ENCODE measurements at regions not wholly inside any gene's neighbourhood (a gene's known extent, or its start where the extent isn't known, plus 50 kb on each side); places are given as distances from the start of the nearest gene placed in this dataset.

DNA sequence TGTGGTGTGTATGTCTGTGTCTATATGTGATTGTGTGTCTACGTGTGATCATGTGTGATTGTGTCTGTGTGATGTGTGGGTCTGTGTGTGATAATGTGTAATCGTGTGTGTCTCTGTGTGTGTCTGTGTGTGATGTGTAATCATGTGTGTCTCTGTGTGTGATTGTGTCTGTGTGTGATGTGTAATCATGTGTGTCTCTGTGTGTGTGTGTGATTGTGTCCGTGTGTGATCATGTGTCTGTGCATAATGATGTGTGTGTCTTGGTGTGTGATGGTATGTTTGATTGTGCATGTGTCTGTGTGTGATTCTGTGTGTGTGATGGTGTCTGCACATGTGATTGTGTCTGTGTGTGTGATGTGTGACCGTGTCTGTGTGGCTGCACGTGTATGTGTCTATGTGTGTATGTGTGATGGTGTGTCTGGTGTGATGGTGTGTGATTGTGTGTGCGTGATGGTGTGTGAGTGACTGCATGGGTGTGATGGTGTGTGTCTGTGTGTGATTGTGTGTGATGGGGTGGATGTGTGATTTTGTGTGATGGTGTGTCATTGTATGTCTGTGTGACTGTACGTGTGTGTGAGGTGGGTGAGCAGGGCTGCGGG lies 78.9 kb downstream of the RTP5 start:
- Histone ChIP-seq H3K36me3 (no peaks in the 10 kb centered on the region), H3K9me3 (no peaks in the 10 kb centered on the region), H3K4me1 (no peaks in the 10 kb centered on the region), H3K27me3 (0 out of 2 replicates have a peak, but pooled peaks cover 4% of the 10 kb centered on the region), H3K4me3 (ENCODE audit: low read depth, low read length) (no peak overlapping the region)
- TF ChIP-seq, protein P1, sequence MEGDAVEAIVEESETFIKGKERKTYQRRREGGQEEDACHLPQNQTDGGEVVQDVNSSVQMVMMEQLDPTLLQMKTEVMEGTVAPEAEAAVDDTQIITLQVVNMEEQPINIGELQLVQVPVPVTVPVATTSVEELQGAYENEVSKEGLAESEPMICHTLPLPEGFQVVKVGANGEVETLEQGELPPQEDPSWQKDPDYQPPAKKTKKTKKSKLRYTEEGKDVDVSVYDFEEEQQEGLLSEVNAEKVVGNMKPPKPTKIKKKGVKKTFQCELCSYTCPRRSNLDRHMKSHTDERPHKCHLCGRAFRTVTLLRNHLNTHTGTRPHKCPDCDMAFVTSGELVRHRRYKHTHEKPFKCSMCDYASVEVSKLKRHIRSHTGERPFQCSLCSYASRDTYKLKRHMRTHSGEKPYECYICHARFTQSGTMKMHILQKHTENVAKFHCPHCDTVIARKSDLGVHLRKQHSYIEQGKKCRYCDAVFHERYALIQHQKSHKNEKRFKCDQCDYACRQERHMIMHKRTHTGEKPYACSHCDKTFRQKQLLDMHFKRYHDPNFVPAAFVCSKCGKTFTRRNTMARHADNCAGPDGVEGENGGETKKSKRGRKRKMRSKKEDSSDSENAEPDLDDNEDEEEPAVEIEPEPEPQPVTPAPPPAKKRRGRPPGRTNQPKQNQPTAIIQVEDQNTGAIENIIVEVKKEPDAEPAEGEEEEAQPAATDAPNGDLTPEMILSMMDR (IDR thresholded peaks at IDR 0.05; ENCODE audit: low read depth, low read length), result no peak
- DNase-seq, result no peak

GRCh38 chr2:241948901-241949735 lies 79.6 kb downstream of the RTP5 start:
- H3K36me3 ChIP-seq, result no peaks in the 10 kb centered on the region
- TF ChIP-seq, protein P1 (IDR thresholded peaks at IDR 0.05; ENCODE audit: low read depth, low read length), result no peak
- H3K27me3 ChIP-seq, result 0 out of 2 replicates have a peak, but pooled peaks cover 4% of the 10 kb centered on the region
- no peak overlapping the region for H3K4me3 ChIP-seq (ENCODE audit: low read depth, low read length)
- no peak for DNase-seq
- no peaks in the 10 kb centered on the region for H3K4me1 ChIP-seq
- no peaks in the 10 kb centered on the region for H3K9me3 ChIP-seq

- H3K4me1 ChIP-seq, result no peaks in the 10 kb centered on the region
- H3K9me3 ChIP-seq, result no peaks in the 10 kb centered on the region
- TF ChIP-seq, protein P1 (IDR thresholded peaks at IDR 0.05; ENCODE audit: low read depth, low read length), result no peak
- no peak overlapping the region for H3K4me3 ChIP-seq (ENCODE audit: low read depth, low read length)
- no peak for DNase-seq
- 0 out of 2 replicates have a peak, but pooled peaks cover 4% of the 10 kb centered on the region for H3K27me3 ChIP-seq
- H3K36me3 ChIP-seq, result no peaks in the 10 kb centered on the region
Observed at GRCh38 chr2:241949736-241950412, 80.3 kb downstream of the RTP5 start.

- TF ChIP-seq, protein P1 (IDR thresholded peaks at IDR 0.05; ENCODE audit: low read depth, low read length), result peak; percentile 95
- H3K27me3 ChIP-seq, result 0 out of 2 replicates have a peak, but pooled peaks cover 4% of the 10 kb centered on the region
- no peak overlapping the region for H3K4me3 ChIP-seq (ENCODE audit: low read depth, low read length)
- no peaks in the 10 kb centered on the region for H3K9me3 ChIP-seq
- peak; percentile 88 for DNase-seq
- no peaks in the 10 kb centered on the region for H3K4me1 ChIP-seq
- no peaks in the 10 kb centered on the region for H3K36me3 ChIP-seq
Observed at GRCh38 chr2:241950413-241951315, 81.1 kb downstream of the RTP5 start.

DNA sequence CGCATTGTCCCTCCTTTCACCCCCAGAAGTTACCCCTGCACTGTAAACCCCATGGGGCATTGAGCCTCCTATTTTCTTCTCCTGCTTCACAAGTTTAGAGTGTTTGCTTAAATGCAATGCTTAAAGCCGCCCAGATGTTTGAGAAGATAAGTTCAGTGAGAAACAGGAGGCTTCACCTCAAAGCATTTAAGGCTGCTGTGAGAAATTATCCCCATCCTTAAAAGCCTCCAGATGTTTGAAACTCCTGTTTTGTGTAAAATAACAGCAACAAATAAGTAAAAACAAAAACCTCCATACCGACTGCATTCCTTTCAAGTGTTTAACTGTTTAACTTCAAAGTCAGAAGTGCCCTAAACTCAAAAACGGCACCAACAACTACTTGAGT lies 81.8 kb downstream of the RTP5 start:
- Histone ChIP-seq H3K4me3 (ENCODE audit: low read depth, low read length) (no peak overlapping the region), H3K9me3 (no peaks in the 10 kb centered on the region), H3K4me1 (no peaks in the 10 kb centered on the region), H3K27me3 (0 out of 2 replicates have a peak, but pooled peaks cover 4% of the 10 kb centered on the region), H3K36me3 (no peaks in the 10 kb centered on the region)
- no peak for DNase-seq
- TF ChIP-seq, protein P1 (IDR thresholded peaks at IDR 0.05; ENCODE audit: low read depth, low read length), result no peak

Measured in BE2C (cell line).